MCF 10A (cell line): ENCODE measurements at regions not wholly inside any gene's neighbourhood (a gene's known extent, or its start where the extent isn't known, plus 50 kb on each side); places are given as distances from the start of the nearest gene placed in this dataset.

Experiments used
- BruUV-seq: library from RNA; stranded (reverse); fragments of 400-500 nt; replicated peaks from 2 replicates; lab custom pipeline; 2021; lab: Mats Ljungman, UMichigan
- CTCF ChIA-PET: fragments of 300-600 bp; sonication (Branson Sonifier 250); formaldehyde crosslinking; extraction: SDS; loops from one replicate; lab custom pipeline; 2021; ENCODE audit warnings: antibody characterized with exemption, inconsistent platforms; lab: Yijun Ruan, JAX
- POLR2A ChIA-PET: fragments of 300-600, 350-650 bp; sonication (Branson Sonifier 250); formaldehyde crosslinking; extraction: SDS; loops from one replicate; lab custom pipeline; 2020; ENCODE audit warnings: antibody characterized with exemption, inconsistent platforms; lab: Yijun Ruan, JAX
- DNase-seq: peaks from one replicate; pipeline ENCODE4 v3.0.0-alpha.2; 2018; ENCODE audit not compliant: unreplicated experiment
- H3K27ac Mint-ChIP-seq: one replicate; pipeline ENCODE4 v1.8.0; 2022; ENCODE audit warnings: mild to moderate bottlenecking, low read depth, mixed read lengths; ENCODE audit not compliant: unreplicated experiment
- H3K27me3 Mint-ChIP-seq: one replicate; pipeline ENCODE4 v1.8.0; 2022; ENCODE audit warnings: mixed read lengths; ENCODE audit not compliant: insufficient read depth, unreplicated experiment
- H3K36me3 Mint-ChIP-seq: one replicate; pipeline ENCODE4 v1.8.0; 2022; ENCODE audit warnings: mild to moderate bottlenecking, moderate library complexity, mixed read lengths; ENCODE audit not compliant: insufficient read depth, unreplicated experiment
- H3K4me1 Mint-ChIP-seq: one replicate; pipeline ENCODE4 v1.8.0; 2022; ENCODE audit warnings: mixed read lengths; ENCODE audit not compliant: insufficient read depth, unreplicated experiment
- H3K4me3 Mint-ChIP-seq: one replicate; pipeline ENCODE4 v1.8.0; 2022; ENCODE audit warnings: mild to moderate bottlenecking, moderate library complexity, mixed read lengths; ENCODE audit not compliant: unreplicated experiment
- H3K9me3 Mint-ChIP-seq: one replicate; pipeline ENCODE4 v1.8.0; 2022; ENCODE audit warnings: mixed read lengths; ENCODE audit not compliant: unreplicated experiment
- intact Hi-C: fragments of 100-400 bp; cut with micrococcal nuclease; formaldehyde crosslinking; loops from 2 replicates; pipeline ENCODE4 v1.14.1; 2022
- TF ChIP-seq, protein P1 (sequence below): fragments of 200-600 bp; IDR thresholded peaks from one replicate; pipeline ENCODE4 v1.8.0; 2022; ENCODE audit warnings: antibody characterized with exemption, mild to moderate bottlenecking; ENCODE audit not compliant: unreplicated experiment

DNA sequence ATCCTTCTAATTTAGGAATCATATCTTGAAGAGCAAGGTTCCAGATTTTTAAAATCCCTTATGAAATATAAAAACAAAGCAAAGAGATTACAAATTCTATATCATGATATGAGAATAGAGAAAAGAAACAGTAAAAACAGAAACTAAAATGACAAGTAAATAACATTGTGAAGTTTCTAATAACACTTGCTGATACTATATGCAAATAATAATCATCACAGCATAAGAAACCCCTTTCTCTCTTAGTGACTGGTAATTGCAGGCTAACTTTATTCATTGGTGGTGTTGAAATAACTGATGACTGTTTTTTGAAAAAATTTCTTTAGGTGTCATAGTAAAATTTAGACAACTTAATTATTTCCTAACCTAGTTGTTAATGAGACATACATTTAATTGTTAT, 281.6 kb downstream of the PLA2G4A start:
- ChIA-PET CTCF (interaction anchor here (0.6 kb wide), 2 partner anchors 83 to 818 kb away, joined by 3 read pairs; no protein-coding TSS in a partner anchor), POLR2A (interaction anchor here (0.7 kb wide), 1 partner anchor 121 kb away, joined by 3 read pairs; no protein-coding TSS in a partner anchor)
- TF ChIP-seq, protein P1, sequence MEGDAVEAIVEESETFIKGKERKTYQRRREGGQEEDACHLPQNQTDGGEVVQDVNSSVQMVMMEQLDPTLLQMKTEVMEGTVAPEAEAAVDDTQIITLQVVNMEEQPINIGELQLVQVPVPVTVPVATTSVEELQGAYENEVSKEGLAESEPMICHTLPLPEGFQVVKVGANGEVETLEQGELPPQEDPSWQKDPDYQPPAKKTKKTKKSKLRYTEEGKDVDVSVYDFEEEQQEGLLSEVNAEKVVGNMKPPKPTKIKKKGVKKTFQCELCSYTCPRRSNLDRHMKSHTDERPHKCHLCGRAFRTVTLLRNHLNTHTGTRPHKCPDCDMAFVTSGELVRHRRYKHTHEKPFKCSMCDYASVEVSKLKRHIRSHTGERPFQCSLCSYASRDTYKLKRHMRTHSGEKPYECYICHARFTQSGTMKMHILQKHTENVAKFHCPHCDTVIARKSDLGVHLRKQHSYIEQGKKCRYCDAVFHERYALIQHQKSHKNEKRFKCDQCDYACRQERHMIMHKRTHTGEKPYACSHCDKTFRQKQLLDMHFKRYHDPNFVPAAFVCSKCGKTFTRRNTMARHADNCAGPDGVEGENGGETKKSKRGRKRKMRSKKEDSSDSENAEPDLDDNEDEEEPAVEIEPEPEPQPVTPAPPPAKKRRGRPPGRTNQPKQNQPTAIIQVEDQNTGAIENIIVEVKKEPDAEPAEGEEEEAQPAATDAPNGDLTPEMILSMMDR, result no peak
- Mint-ChIP-seq H3K36me3 (no peaks in the 10 kb centered on the region), H3K9me3 (no peaks in the 10 kb centered on the region), H3K4me1 (no peaks in the 10 kb centered on the region), H3K27ac (no peak overlapping the region), H3K4me3 (no peak overlapping the region), H3K27me3 (no peaks in the 10 kb centered on the region)
- BruUV-seq, result no TSS peak
- intact Hi-C loops, result no loop called here
- DNase-seq, result no peak

DNA sequence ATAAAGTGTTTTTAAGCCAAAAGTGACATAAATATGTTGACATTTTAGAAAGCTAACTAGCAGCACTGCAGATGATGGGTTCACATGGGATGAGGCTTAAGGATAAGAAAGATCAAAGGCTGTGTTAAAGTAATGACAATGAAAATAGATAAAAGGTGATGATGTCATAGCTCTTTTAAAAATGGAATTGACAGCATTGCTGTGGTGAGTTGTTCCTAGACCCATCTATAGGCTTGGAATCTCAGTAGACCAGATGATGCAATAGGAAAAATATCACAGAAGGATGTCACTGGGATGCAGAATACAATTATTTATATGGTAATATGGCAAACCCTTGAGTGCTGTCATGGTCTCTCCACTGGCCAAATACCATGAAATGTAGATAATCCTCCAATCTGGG, 286.0 kb downstream of the PLA2G4A start:
- ChIA-PET CTCF (interaction anchor here (0.6 kb wide), 1 partner anchor 8 kb away, joined by 3 read pairs; no protein-coding TSS in a partner anchor), POLR2A (no interaction called here)

DNA sequence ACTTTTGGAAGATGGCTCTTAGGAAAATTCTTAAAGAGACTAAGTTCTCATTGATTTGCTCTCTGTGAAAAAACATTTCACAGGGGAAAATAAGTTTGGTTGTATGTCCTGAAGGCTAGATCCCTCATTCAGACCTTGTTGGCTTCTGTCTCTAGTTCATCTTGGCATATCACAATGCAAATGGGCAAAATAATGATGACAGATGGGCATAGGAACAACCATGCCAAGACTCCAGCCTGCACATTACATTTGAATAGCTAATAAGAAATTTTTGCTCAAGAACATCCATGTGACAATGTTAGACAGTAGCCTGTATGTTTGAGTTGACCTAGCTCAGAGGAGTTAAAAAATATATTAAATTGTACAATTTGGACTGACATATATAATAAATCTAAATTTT, 292.9 kb downstream of the PLA2G4A start:
- ChIA-PET CTCF (no interaction called here), POLR2A (no interaction called here)
- no TSS peak for BruUV-seq
- DNase-seq, result no peak
- Mint-ChIP-seq H3K4me3 (no peak overlapping the region), H3K27me3 (no peaks in the 10 kb centered on the region), H3K36me3 (no peaks in the 10 kb centered on the region), H3K27ac (no peak overlapping the region), H3K4me1 (no peaks in the 10 kb centered on the region), H3K9me3 (peaks cover 9% of the 10 kb centered on the region)
- intact Hi-C loops, result no loop called here
- TF ChIP-seq, protein P1, result no peak

More for the DNA sequence above, 286.0 kb downstream of the PLA2G4A start:
- no peak for DNase-seq
- no peaks in the 10 kb centered on the region for H3K27me3 Mint-ChIP-seq
- TF ChIP-seq, protein P1, result no peak
- no peak overlapping the region for H3K27ac Mint-ChIP-seq
- no peaks in the 10 kb centered on the region for H3K36me3 Mint-ChIP-seq
- intact Hi-C loops, result no loop called here
- peaks cover 9% of the 10 kb centered on the region for H3K9me3 Mint-ChIP-seq
- H3K4me1 Mint-ChIP-seq, result no peaks in the 10 kb centered on the region
- H3K4me3 Mint-ChIP-seq, result no peak overlapping the region
- no TSS peak for BruUV-seq

DNA sequence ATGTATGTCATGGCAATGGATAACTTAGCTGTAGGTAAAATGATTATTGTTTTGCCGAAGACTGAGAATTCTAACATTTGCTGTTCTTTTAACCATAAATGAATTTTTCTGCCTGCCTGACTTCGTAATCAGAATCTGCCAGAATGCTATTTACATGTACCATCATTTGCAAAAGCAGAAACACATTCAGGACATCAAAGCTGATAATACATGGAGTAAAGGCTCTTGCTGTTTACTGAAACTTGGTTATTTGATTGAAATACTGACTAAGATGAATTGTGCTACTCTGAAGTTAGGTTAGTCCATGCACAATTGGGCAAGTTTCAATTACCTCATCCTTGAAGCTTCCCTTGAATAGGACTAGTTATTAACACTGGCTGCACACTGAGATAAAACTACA, 293.8 kb downstream of the PLA2G4A start:
- intact Hi-C loops, result no loop called here
- H3K27me3 Mint-ChIP-seq, result no peaks in the 10 kb centered on the region
- POLR2A ChIA-PET, result no interaction called here
- H3K4me3 Mint-ChIP-seq, result no peak overlapping the region
- no peak overlapping the region for H3K27ac Mint-ChIP-seq
- no TSS peak for BruUV-seq
- peaks cover 6% of the 10 kb centered on the region for H3K9me3 Mint-ChIP-seq
- TF ChIP-seq, protein P1, result no peak
- no peak for DNase-seq
- no peaks in the 10 kb centered on the region for H3K4me1 Mint-ChIP-seq
- no peaks in the 10 kb centered on the region for H3K36me3 Mint-ChIP-seq
- CTCF ChIA-PET, result interaction anchor here (0.5 to 0.7 kb wide), 2 partner anchors 8 to 71 kb away, joined by 3 to 5 read pairs; no protein-coding TSS in a partner anchor
